GM19238 (cell line): ENCODE measurements at regions not wholly inside any gene's neighbourhood (a gene's known extent, or its start where the extent isn't known, plus 50 kb on each side); places are given as distances from the start of the nearest gene placed in this dataset.
"Not testable (repeated sequence)": the region's sequence is repeated elsewhere in the genome, so short reads cannot be mapped to it uniquely, and the experiment has no call there.

Experiments
- DNase-seq: peaks from one replicate; pipeline ENCODE4 v3.0.0; 2011; ENCODE audit warnings: low spot score; ENCODE audit not compliant: insufficient read length

- no peak for DNase-seq
Measured at GRCh38 chr2:595831-596592, 81.2 kb downstream of the TMEM18 start.

GRCh38 chr2:595141-595815 lies 81.9 kb downstream of the TMEM18 start:
- DNase-seq: no peak

- no peak for DNase-seq
Measured at GRCh38 chr2:594297-594949, 82.8 kb downstream of the TMEM18 start.

GRCh38 chr2:593356-594026 lies 83.7 kb downstream of the TMEM18 start:
- no peak for DNase-seq

GRCh38 chr2:592737-593136 lies 84.5 kb downstream of the TMEM18 start:
- no peak for DNase-seq

GRCh38 chr2:590214-591175 lies 86.7 kb downstream of the TMEM18 start:
- DNase-seq: no peak

- DNase-seq: no peak
Measured at GRCh38 chr2:589281-590130, 87.7 kb downstream of the TMEM18 start.

- DNase-seq: no peak
Measured at GRCh38 chr2:588074-588645, 89.0 kb downstream of the TMEM18 start.

GRCh38 chr2:587087-587960 lies 89.9 kb downstream of the TMEM18 start:
- DNase-seq: no peak

GRCh38 chr2:586641-587076 lies 90.5 kb downstream of the TMEM18 start:
- no peak for DNase-seq

- no peak for DNase-seq
Measured at GRCh38 chr2:584863-585823, 92.1 kb downstream of the TMEM18 start.

GRCh38 chr2:583666-584065 lies 93.5 kb downstream of the TMEM18 start:
- no peak for DNase-seq

GRCh38 chr2:582792-583528 lies 94.2 kb downstream of the TMEM18 start:
- DNase-seq: no peak

- not testable (repeated sequence) for DNase-seq
Measured at GRCh38 chr2:582289-582688, 94.9 kb downstream of the TMEM18 start.

GRCh38 chr2:579961-580360 lies 97.2 kb downstream of the TMEM18 start:
- DNase-seq: no peak

GRCh38 chr2:579351-579886 lies 97.8 kb downstream of the TMEM18 start:
- DNase-seq: no peak
